Liver (tissue), 3 donors: ENCODE measurements at regions not wholly inside any gene's neighbourhood (a gene's known extent, or its start where the extent isn't known, plus 50 kb on each side); places are given as distances from the start of the nearest gene placed in this dataset.

Experiments used
- GABPA ChIP-seq, 2 donors: IDR thresholded peaks in 1 of 2; conservative IDR thresholded peaks in 1 of 2; 2 replicates each; pipeline ENCODE4 v1.6.1; 2016; ENCODE audit warnings: antibody characterized with exemption in 2 of 2, mild to moderate bottlenecking in 1 of 2, moderate library complexity in 1 of 2
- RXRA ChIP-seq, 2 donors: IDR thresholded peaks; 2 replicates each; pipeline ENCODE4 v1.6.1; 2017 to 2018; ENCODE audit warnings: antibody characterized with exemption in 2 of 2, mild to moderate bottlenecking in 1 of 2
- SP1 ChIP-seq: IDR thresholded peaks from 2 replicates; pipeline ENCODE4 v1.6.1; 2018; ENCODE audit warnings: antibody characterized with exemption, mild to moderate bottlenecking
- TF ChIP-seq, protein P1 (sequence below): IDR thresholded peaks from 2 replicates; pipeline ENCODE4 v1.6.1; 2016; ENCODE audit warnings: antibody characterized with exemption
- TF ChIP-seq, protein P2 (sequence below): IDR thresholded peaks from 2 replicates; pipeline ENCODE4 v1.6.1; 2016; ENCODE audit warnings: antibody characterized with exemption
- TF ChIP-seq, protein P3 (sequence below): fragments of 150-350 bp; IDR thresholded peaks from 2 replicates; pipeline ENCODE4 v1.5.1; 2017; ENCODE audit warnings: improper control_type of control experiment, low read depth, low read length; ENCODE audit not compliant: missing input control
- TF ChIP-seq, protein P4 (sequence below): IDR thresholded peaks from 2 replicates; pipeline ENCODE4 v1.6.1; 2016; ENCODE audit warnings: antibody characterized with exemption, mild to moderate bottlenecking
- TF ChIP-seq, protein P5 (sequence below): IDR thresholded peaks from 2 replicates; pipeline ENCODE4 v1.6.1; 2016; ENCODE audit warnings: antibody characterized with exemption
- donor health status: healthy.
- donor health status: healthy.

DNA sequence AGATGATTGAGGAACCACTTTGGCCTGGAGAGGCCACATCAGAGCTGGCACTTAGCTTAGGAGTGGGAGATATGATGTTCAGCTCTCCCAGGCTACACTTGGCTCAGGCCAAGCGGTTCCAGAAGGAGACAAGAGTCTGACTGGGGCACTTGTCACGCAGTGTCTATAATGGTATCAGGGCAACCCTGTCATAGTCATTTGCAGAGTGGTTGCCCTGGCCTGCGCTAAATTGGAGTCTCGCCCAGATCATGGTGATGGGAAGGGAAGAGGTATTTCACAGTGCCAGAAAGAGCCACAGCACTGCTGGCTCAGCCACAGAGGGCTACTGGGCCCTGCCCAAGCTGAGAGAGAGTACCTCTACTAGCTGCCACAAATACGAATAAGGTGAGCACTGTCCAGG is 186.9 kb upstream of the CRBN start:
- TF ChIP-seq, protein P1, sequence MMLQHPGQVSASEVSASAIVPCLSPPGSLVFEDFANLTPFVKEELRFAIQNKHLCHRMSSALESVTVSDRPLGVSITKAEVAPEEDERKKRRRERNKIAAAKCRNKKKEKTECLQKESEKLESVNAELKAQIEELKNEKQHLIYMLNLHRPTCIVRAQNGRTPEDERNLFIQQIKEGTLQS, result no peak
- TF ChIP-seq SP1 (no peak), GABPA (IDR thresholded peaks at IDR 0.05 in 1 of 2, conservative IDR thresholded peaks at IDR 0.05 in 1 of 2) (no peak), RXRA (IDR thresholded peaks at IDR 0.05) (no peak)
- TF ChIP-seq, protein P2, sequence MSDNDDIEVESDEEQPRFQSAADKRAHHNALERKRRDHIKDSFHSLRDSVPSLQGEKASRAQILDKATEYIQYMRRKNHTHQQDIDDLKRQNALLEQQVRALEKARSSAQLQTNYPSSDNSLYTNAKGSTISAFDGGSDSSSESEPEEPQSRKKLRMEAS, result no peak
- TF ChIP-seq, protein P3, sequence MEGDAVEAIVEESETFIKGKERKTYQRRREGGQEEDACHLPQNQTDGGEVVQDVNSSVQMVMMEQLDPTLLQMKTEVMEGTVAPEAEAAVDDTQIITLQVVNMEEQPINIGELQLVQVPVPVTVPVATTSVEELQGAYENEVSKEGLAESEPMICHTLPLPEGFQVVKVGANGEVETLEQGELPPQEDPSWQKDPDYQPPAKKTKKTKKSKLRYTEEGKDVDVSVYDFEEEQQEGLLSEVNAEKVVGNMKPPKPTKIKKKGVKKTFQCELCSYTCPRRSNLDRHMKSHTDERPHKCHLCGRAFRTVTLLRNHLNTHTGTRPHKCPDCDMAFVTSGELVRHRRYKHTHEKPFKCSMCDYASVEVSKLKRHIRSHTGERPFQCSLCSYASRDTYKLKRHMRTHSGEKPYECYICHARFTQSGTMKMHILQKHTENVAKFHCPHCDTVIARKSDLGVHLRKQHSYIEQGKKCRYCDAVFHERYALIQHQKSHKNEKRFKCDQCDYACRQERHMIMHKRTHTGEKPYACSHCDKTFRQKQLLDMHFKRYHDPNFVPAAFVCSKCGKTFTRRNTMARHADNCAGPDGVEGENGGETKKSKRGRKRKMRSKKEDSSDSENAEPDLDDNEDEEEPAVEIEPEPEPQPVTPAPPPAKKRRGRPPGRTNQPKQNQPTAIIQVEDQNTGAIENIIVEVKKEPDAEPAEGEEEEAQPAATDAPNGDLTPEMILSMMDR, result no peak
- TF ChIP-seq, protein P4, sequence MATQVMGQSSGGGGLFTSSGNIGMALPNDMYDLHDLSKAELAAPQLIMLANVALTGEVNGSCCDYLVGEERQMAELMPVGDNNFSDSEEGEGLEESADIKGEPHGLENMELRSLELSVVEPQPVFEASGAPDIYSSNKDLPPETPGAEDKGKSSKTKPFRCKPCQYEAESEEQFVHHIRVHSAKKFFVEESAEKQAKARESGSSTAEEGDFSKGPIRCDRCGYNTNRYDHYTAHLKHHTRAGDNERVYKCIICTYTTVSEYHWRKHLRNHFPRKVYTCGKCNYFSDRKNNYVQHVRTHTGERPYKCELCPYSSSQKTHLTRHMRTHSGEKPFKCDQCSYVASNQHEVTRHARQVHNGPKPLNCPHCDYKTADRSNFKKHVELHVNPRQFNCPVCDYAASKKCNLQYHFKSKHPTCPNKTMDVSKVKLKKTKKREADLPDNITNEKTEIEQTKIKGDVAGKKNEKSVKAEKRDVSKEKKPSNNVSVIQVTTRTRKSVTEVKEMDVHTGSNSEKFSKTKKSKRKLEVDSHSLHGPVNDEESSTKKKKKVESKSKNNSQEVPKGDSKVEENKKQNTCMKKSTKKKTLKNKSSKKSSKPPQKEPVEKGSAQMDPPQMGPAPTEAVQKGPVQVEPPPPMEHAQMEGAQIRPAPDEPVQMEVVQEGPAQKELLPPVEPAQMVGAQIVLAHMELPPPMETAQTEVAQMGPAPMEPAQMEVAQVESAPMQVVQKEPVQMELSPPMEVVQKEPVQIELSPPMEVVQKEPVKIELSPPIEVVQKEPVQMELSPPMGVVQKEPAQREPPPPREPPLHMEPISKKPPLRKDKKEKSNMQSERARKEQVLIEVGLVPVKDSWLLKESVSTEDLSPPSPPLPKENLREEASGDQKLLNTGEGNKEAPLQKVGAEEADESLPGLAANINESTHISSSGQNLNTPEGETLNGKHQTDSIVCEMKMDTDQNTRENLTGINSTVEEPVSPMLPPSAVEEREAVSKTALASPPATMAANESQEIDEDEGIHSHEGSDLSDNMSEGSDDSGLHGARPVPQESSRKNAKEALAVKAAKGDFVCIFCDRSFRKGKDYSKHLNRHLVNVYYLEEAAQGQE, result no peak
- TF ChIP-seq, protein P5, sequence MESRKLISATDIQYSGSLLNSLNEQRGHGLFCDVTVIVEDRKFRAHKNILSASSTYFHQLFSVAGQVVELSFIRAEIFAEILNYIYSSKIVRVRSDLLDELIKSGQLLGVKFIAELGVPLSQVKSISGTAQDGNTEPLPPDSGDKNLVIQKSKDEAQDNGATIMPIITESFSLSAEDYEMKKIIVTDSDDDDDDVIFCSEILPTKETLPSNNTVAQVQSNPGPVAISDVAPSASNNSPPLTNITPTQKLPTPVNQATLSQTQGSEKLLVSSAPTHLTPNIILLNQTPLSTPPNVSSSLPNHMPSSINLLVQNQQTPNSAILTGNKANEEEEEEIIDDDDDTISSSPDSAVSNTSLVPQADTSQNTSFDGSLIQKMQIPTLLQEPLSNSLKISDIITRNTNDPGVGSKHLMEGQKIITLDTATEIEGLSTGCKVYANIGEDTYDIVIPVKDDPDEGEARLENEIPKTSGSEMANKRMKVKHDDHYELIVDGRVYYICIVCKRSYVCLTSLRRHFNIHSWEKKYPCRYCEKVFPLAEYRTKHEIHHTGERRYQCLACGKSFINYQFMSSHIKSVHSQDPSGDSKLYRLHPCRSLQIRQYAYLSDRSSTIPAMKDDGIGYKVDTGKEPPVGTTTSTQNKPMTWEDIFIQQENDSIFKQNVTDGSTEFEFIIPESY, result no peak
